ENCODE measurements at regions not wholly inside any gene's neighbourhood (a gene's known extent, or its start where the extent isn't known, plus 50 kb on each side); places are given as distances from the start of the nearest gene placed in this dataset.

DNA sequence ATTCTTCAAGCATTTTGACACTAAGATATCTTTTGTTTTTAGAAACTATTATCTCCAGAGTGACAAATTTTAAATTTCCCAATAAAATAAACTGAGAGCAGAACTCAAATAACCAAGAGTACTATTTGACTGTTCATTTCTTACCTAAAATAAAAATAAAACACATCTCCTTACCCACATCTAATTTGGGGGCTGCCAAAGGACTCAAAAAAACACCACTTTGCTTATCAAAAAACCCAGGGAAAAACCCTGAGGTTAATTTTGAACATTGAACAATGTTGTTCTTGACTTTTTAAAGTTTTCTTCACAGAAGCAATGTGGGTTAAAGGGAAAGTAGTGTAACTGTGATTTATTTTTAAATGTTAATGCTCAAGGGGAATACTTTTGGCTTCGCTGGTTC, 243.0 kb upstream of the HHIP start:
- H3K27ac ChIP-seq (ENCODE audit: extremely low read depth, low read depth, low read length): no peak overlapping the region
- ATAC-seq: no peak
- in situ Hi-C loops (cut with MboI) (no loop called here), intact Hi-C loops (cut with micrococcal nuclease) (no loop called here)
- no peak for TF ChIP-seq NCOA6 (IDR thresholded peaks at IDR 0.05)
- TF ChIP-seq SMARCC2 (IDR thresholded peaks at IDR 0.05; ENCODE audit: low read depth): no peak
- TF ChIP-seq ZFP91 (CRISPR knock-in tag; IDR thresholded peaks at IDR 0.05): no peak
- 0% methylated on average over 1 of the region's 1 CpG for WGBS (ENCODE audit: insufficient coverage, low coverage, missing lambda C conversion rate)
- H3K4me3 ChIP-seq: no peak overlapping the region
- ChIA-PET CTCF (ENCODE audit: low intra/inter-chr PET ratio) (no interaction called here), POLR2A (no interaction called here)
- H4K20me1 ChIP-seq (replicated peaks; ENCODE audit: control insufficient read depth, insufficient read depth, low read length): no peaks in the 10 kb centered on the region
- DNase-seq (ENCODE audit: extremely low read depth in 1 of 4, low spot score in 3 of 4): no peak
- H3K9me3 ChIP-seq (replicated peaks; ENCODE audit: control insufficient read depth, insufficient read depth, low read depth, low read length): no peaks in the 10 kb centered on the region
- H2AFZ ChIP-seq (ENCODE audit: low read depth, low read length): no peak overlapping the region
- no peaks in the 10 kb centered on the region for H3K79me2 ChIP-seq (ENCODE audit: control insufficient read depth, insufficient read depth, low read length)
- H3K4me2 ChIP-seq (ENCODE audit: insufficient read depth, low read length): no peak overlapping the region
- BruUV-seq (replicated peaks): no TSS peak
- no peak overlapping the region for H3K9ac ChIP-seq (ENCODE audit: insufficient read depth in 1 of 2, low read depth in 2 of 2, low read length in 2 of 2)
- no peak for FAIRE-seq
- H3K27me3 ChIP-seq (ENCODE audit: control insufficient read depth in 2 of 2, insufficient read depth in 2 of 2, low read length in 2 of 2): no peaks in the 10 kb centered on the region
- no peaks in the 10 kb centered on the region for H3K36me3 ChIP-seq (ENCODE audit: control insufficient read depth, insufficient read depth, low read length)
- H3K4me1 ChIP-seq (replicated peaks in 1 of 2; ENCODE audit: control insufficient read depth in 2 of 2, insufficient read depth in 2 of 2, low read length in 2 of 2): no peaks in the 10 kb centered on the region
- no peaks in the 10 kb centered on the region for H3K9me1 ChIP-seq (ENCODE audit: control insufficient read depth, insufficient read depth, low read length)

DNA sequence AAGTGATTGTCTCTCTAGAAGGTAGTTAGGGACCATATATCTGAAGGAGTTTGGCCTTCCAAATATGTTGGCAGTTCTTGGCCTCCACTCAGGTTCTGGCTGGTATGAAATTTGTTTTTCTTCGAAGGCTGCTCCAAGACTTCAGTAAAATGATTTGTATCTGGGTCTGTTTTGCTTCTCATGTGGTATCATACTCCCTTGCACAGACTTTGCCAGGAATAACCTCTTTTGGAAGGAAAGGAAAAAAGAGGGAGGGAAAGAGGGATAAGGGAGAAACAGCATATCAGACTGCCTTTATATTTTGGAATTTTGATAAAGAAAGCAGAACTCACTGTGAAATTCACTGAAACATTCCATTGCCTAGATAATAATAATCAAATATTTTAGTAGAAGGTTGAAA, 242.1 kb upstream of the HHIP start:
- FAIRE-seq (no peak), DNase-seq (ENCODE audit: extremely low read depth in 1 of 4, low spot score in 3 of 4) (no peak), ATAC-seq (no peak)
- Histone ChIP-seq H3K27me3 (ENCODE audit: control insufficient read depth in 2 of 2, insufficient read depth in 2 of 2, low read length in 2 of 2) (no peaks in the 10 kb centered on the region), H3K9me3 (replicated peaks; ENCODE audit: control insufficient read depth, insufficient read depth, low read depth, low read length) (no peaks in the 10 kb centered on the region), H3K4me2 (ENCODE audit: insufficient read depth, low read length) (no peak overlapping the region), H3K4me1 (replicated peaks in 1 of 2; ENCODE audit: control insufficient read depth in 2 of 2, insufficient read depth in 2 of 2, low read length in 2 of 2) (no peaks in the 10 kb centered on the region), H3K27ac (ENCODE audit: extremely low read depth, low read depth, low read length) (no peak overlapping the region), H3K36me3 (ENCODE audit: control insufficient read depth, insufficient read depth, low read length) (no peaks in the 10 kb centered on the region), H3K4me3 (no peak overlapping the region), H3K9me1 (ENCODE audit: control insufficient read depth, insufficient read depth, low read length) (no peaks in the 10 kb centered on the region), H2AFZ (ENCODE audit: low read depth, low read length) (no peak overlapping the region), H3K79me2 (ENCODE audit: control insufficient read depth, insufficient read depth, low read length) (no peaks in the 10 kb centered on the region), H3K9ac (ENCODE audit: insufficient read depth in 1 of 2, low read depth in 2 of 2, low read length in 2 of 2) (no peak overlapping the region), H4K20me1 (replicated peaks; ENCODE audit: control insufficient read depth, insufficient read depth, low read length) (no peaks in the 10 kb centered on the region)
- BruUV-seq (replicated peaks): no TSS peak
- CTCF ChIA-PET (ENCODE audit: low intra/inter-chr PET ratio): no interaction called here
- POLR2A ChIA-PET: no interaction called here
- intact Hi-C loops (cut with micrococcal nuclease): no loop called here
- WGBS (ENCODE audit: insufficient coverage, low coverage, missing lambda C conversion rate): 0% methylated on average over 1 of the region's 1 CpG
- in situ Hi-C loops (cut with MboI): no loop called here
- TF ChIP-seq ZNF507 (tag; conservative IDR thresholded peaks at IDR 0.05) (no peak), STAT5B (CRISPR knock-in tag; IDR thresholded peaks at IDR 0.05) (no peak), KLF10 (CRISPR knock-in tag; IDR thresholded peaks at IDR 0.05) (no peak), TOE1 (IDR thresholded peaks at IDR 0.05; ENCODE audit: borderline replicate concordance) (no peak), TOE1 (CRISPR knock-in tag; IDR thresholded peaks at IDR 0.05; ENCODE audit: borderline replicate concordance, low read depth) (no peak), ZNF76 (CRISPR knock-in tag; IDR thresholded peaks at IDR 0.05; ENCODE audit: borderline replicate concordance) (no peak), NFATC3 (IDR thresholded peaks at IDR 0.05) (no peak), ZNF717 (CRISPR knock-in tag; IDR thresholded peaks at IDR 0.05) (no peak), EP300 (IDR thresholded peaks at IDR 0.05; ENCODE audit: low read length) (no peak), ZBTB7A (IDR thresholded peaks at IDR 0.05; ENCODE audit: borderline replicate concordance, control insufficient read depth, low read depth, low read length) (no peak), ZNF780A (CRISPR knock-in tag; IDR thresholded peaks at IDR 0.05) (no peak), TEAD4 (IDR thresholded peaks at IDR 0.05; ENCODE audit: low read length) (no peak), TEAD4 (CRISPR knock-in tag; IDR thresholded peaks at IDR 0.05; ENCODE audit: borderline replicate concordance) (no peak), KLF16 (IDR thresholded peaks at IDR 0.05) (no peak)
- TF ChIP-seq, protein P1, sequence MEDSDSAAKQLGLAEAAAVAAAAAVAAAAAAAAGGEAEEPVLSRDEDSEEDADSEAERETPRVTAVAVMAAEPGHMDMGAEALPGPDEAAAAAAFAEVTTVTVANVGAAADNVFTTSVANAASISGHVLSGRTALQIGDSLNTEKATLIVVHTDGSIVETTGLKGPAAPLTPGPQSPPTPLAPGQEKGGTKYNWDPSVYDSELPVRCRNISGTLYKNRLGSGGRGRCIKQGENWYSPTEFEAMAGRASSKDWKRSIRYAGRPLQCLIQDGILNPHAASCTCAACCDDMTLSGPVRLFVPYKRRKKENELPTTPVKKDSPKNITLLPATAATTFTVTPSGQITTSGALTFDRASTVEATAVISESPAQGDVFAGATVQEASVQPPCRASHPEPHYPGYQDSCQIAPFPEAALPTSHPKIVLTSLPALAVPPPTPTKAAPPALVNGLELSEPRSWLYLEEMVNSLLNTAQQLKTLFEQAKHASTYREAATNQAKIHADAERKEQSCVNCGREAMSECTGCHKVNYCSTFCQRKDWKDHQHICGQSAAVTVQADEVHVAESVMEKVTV (CRISPR knock-in tag; IDR thresholded peaks at IDR 0.05): no peak
